Spleen (tissue), 11 donors: ENCODE measurements at regions not wholly inside any gene's neighbourhood (a gene's known extent, or its start where the extent isn't known, plus 50 kb on each side); places are given as distances from the start of the nearest gene placed in this dataset.

ENCODE experiments used
- DNase-seq: peaks from one replicate; pipeline ENCODE4 v3.0.0-alpha.2; 2020
- H3K27ac ChIP-seq, 8 donors: fragments of 200-600 bp; sonication (generic) in 7 of 8; 1 replicate in 4 of 8; 2 replicates in 4 of 8; pipeline versions ENCODE4 v1.5.0 to v1.8.0; 2016 to 2021; ENCODE audit warnings: inconsistent platforms in 4 of 8, mild to moderate bottlenecking in 4 of 8, moderate library complexity in 1 of 8
- H3K27me3 ChIP-seq, 7 donors: fragments of 200-600 bp; sonication (generic) in 6 of 7; replicated peaks in 1 of 7; 1 replicate in 4 of 7; 2 replicates in 3 of 7; pipeline versions ENCODE4 v1.5.0 to v1.8.0; 2016 to 2021; ENCODE audit warnings: inconsistent platforms in 3 of 7, mild to moderate bottlenecking in 1 of 7
- H3K36me3 ChIP-seq, 6 donors: fragments of 200-600 bp; sonication (generic) in 5 of 6; 1 replicate in 4 of 6; 2 replicates in 2 of 6; pipeline versions ENCODE4 v1.5.0 to v1.8.0; 2016 to 2021; ENCODE audit warnings: inconsistent platforms in 2 of 6
- H3K4me1 ChIP-seq, 6 donors: fragments of 200-600 bp; sonication (generic) in 5 of 6; 1 replicate in 3 of 6; 2 replicates in 3 of 6; pipeline versions ENCODE4 v1.5.0 to v1.8.0; 2016 to 2021; ENCODE audit warnings: inconsistent platforms in 3 of 6
- H3K4me3 ChIP-seq, 8 donors: fragments of 200-600 bp; sonication (generic) in 7 of 8; 1 replicate in 4 of 8; 2 replicates in 4 of 8; pipeline versions ENCODE4 v1.5.0 to v1.8.0; 2016 to 2021; ENCODE audit warnings: inconsistent platforms in 4 of 8, mild to moderate bottlenecking in 4 of 8, moderate library complexity in 2 of 8
- H3K9me3 ChIP-seq, 8 donors: fragments of 200-600 bp; sonication (generic) in 7 of 8; 1 replicate in 4 of 8; 2 replicates in 4 of 8; pipeline versions ENCODE4 v1.5.0 to v1.8.0; 2016 to 2021; ENCODE audit warnings: inconsistent platforms in 4 of 8
- CTCF ChIP-seq, 11 experiments: fragments of 200-600 bp in 7 of 11; fragments of 450-650 bp in 4 of 11; sonication (generic) in 4 of 11; IDR thresholded peaks in 8 of 11; conservative IDR thresholded peaks in 3 of 11; 1 replicate in 7 of 11; 2 replicates in 4 of 11; pipeline versions ENCODE4 v1.4.0 to v1.8.0; 2016 to 2021; ENCODE audit warnings: antibody characterized with exemption in 11 of 11, inconsistent platforms in 4 of 11, mild to moderate bottlenecking in 1 of 11
- POLR2A ChIP-seq, 3 donors: fragments of 450-650 bp; IDR thresholded peaks; one replicate each; pipeline ENCODE4 v1.5.1; 2017; ENCODE audit warnings: antibody characterized with exemption in 3 of 3, mild to moderate bottlenecking in 1 of 3
- POLR2AphosphoS5 ChIP-seq, 3 donors: sonication (generic); formaldehyde crosslinking; IDR thresholded peaks; one replicate each; pipeline ENCODE4 v1.5.1; 2017; ENCODE audit warnings: antibody characterized with exemption in 3 of 3
- WGBS, 5 donors: extraction: QIAGEN DNeasy Blood & Tissue Kit in 3 of 5; methylation state at CpG; one replicate each; pipeline versions ENCODE4 v1.1.5 to v1.1.7; 2013 to 2018; 5-methylcytosine and 5-hydroxymethylcytosine counted together
- intact Hi-C: fragments of 100-400 bp; cut with DNase I; formaldehyde crosslinking; loops from one replicate; pipeline ENCODE4 v1.15.0; 2023; ENCODE audit warnings: low total_unique reads
- donor health status: healthy with polysubstance abuse.
- donor health status: DM: no; HTN: no; CAD: no; lungs with moderate emphysema.
- donor health status: DM: no; HTN: no; CAD: no.
- donor health status: Bipolar disorder and iron deficiency.
- donor health status: healthy.
- donor health status: DM: no; HTN: no; CAD: no.
- donor health status: DM: yes; HTN: yes; CAD: no.

GRCh38 chr13:23022704-23023103, 158.1 kb upstream of the SGCG start:
- intact Hi-C loops, result loop anchor here (10.0 kb wide), 1 partner anchor 1388 kb away; no protein-coding TSS in a partner anchor
- Histone ChIP-seq H3K4me1 (no peaks in the 10 kb centered on the region), H3K9me3 (no peaks in the 10 kb centered on the region), H3K27me3 (no peaks in the 10 kb centered on the region), H3K36me3 (no peaks in the 10 kb centered on the region), H3K4me3 (no peak overlapping the region), H3K27ac (no peak overlapping the region)
- WGBS, 5 donors, result 87 to 94% (median 91%) methylated on average over 7 of the region's 7 CpGs
- TF ChIP-seq POLR2AphosphoS5 (IDR thresholded peaks at IDR 0.05) (no peak), CTCF (IDR thresholded peaks at IDR 0.05 in 8 of 11, conservative IDR thresholded peaks at IDR 0.05 in 3 of 11) (no peak), POLR2A (IDR thresholded peaks at IDR 0.05) (no peak)
- DNase-seq, result no peak

GRCh38 chr13:23025864-23026608, 154.7 kb upstream of the SGCG start:
- TF ChIP-seq CTCF (IDR thresholded peaks at IDR 0.05 in 8 of 11, conservative IDR thresholded peaks at IDR 0.05 in 3 of 11), result no peak
- TF ChIP-seq POLR2A (IDR thresholded peaks at IDR 0.05), result no peak
- no peak for TF ChIP-seq POLR2AphosphoS5 (IDR thresholded peaks at IDR 0.05)
- Histone ChIP-seq H3K4me3 (no peak overlapping the region), H3K9me3 (no peaks in the 10 kb centered on the region), H3K27ac (no peak overlapping the region), H3K27me3 (no peaks in the 10 kb centered on the region), H3K36me3 (no peaks in the 10 kb centered on the region), H3K4me1 (no peaks in the 10 kb centered on the region)
- no peak for DNase-seq
- 57 to 70% (median 66%) methylated on average over 5 of the region's 5 CpGs for WGBS, 5 donors
- intact Hi-C loops, result loop anchor here (10.0 kb wide), 1 partner anchor 1391 kb away; no protein-coding TSS in a partner anchor

GRCh38 chr13:23039266-23039935, 141.4 kb upstream of the SGCG start:
- H3K27ac ChIP-seq, result no peak overlapping the region
- 59 to 79% (median 69%) methylated on average over 3 of the region's 3 CpGs for WGBS, 5 donors
- no peaks in the 10 kb centered on the region for H3K36me3 ChIP-seq
- no peaks in the 10 kb centered on the region for H3K27me3 ChIP-seq
- TF ChIP-seq POLR2AphosphoS5 (IDR thresholded peaks at IDR 0.05) (no peak), POLR2A (IDR thresholded peaks at IDR 0.05) (no peak), CTCF (IDR thresholded peaks at IDR 0.05 in 8 of 11, conservative IDR thresholded peaks at IDR 0.05 in 3 of 11) (no peak)
- H3K4me1 ChIP-seq, result no peaks in the 10 kb centered on the region
- H3K9me3 ChIP-seq, result no peaks in the 10 kb centered on the region
- DNase-seq, result no peak
- H3K4me3 ChIP-seq, result no peak overlapping the region
- intact Hi-C loops, result no loop called here

GRCh38 chr13:23042181-23042580, 138.6 kb upstream of the SGCG start:
- no peaks in the 10 kb centered on the region for H3K36me3 ChIP-seq
- no peak overlapping the region for H3K27ac ChIP-seq
- TF ChIP-seq CTCF (IDR thresholded peaks at IDR 0.05 in 8 of 11, conservative IDR thresholded peaks at IDR 0.05 in 3 of 11) (no peak), POLR2A (IDR thresholded peaks at IDR 0.05) (no peak), POLR2AphosphoS5 (IDR thresholded peaks at IDR 0.05) (no peak)
- no peaks in the 10 kb centered on the region for H3K4me1 ChIP-seq
- H3K27me3 ChIP-seq, result no peaks in the 10 kb centered on the region
- no peak for DNase-seq
- intact Hi-C loops, result no loop called here
- H3K9me3 ChIP-seq, result no peaks in the 10 kb centered on the region
- no peak overlapping the region for H3K4me3 ChIP-seq
- WGBS, 5 donors, result 83 to 96% (median 88%) methylated on average over 2 of the region's 2 CpGs
